H1 (cell line): ENCODE measurements at regions not wholly inside any gene's neighbourhood (a gene's known extent, or its start where the extent isn't known, plus 50 kb on each side); places are given as distances from the start of the nearest gene placed in this dataset.

Source experiments
- CTCF ChIA-PET: fragments of 300-600 bp; sonication (Branson Sonifier 250); formaldehyde crosslinking; loops from one replicate; lab custom pipeline; 2021; ENCODE audit not compliant: partially characterized antibody; lab: Charles Lee
- POLR2A ChIA-PET: fragments of 300-600 bp; sonication (Branson Sonifier 250); formaldehyde crosslinking; loops from one replicate; lab custom pipeline; 2021; ENCODE audit warnings: inconsistent platforms; ENCODE audit not compliant: partially characterized antibody; lab: Charles Lee
- DNase-seq, 2 experiments: peaks; one replicate each; pipeline versions ENCODE4 v3.0.0 to v3.0.0-alpha.2; 2010 to 2022; ENCODE audit warnings: low spot score in 2 of 2, low read depth in 1 of 2, mixed read lengths in 1 of 2
- FAIRE-seq: peaks from 2 replicates; lab custom pipeline; 2011; peaks lifted over from hg19 to GRCh38; lab: Jason Lieb, UNC
- H2AFZ ChIP-seq: 2 replicates; pipeline ENCODE4 v1.8.1; 2012; ENCODE audit warnings: low read length, inconsistent platforms
- H2AK5ac ChIP-seq: 2 replicates; pipeline ENCODE4 v1.6.1; 2013; ENCODE audit warnings: low read depth, low read length
- H2BK120ac ChIP-seq: replicated peaks from 2 replicates; pipeline ENCODE3; 2013; ENCODE audit warnings: low read depth, low read length, inconsistent platforms
- H2BK12ac ChIP-seq: 2 replicates; pipeline ENCODE4 v1.6.1; 2013; ENCODE audit warnings: low read depth, low read length
- H2BK15ac ChIP-seq: 2 replicates; pipeline ENCODE4 v1.6.1; 2013; ENCODE audit warnings: low read length
- H2BK20ac ChIP-seq: 2 replicates; pipeline ENCODE4 v1.6.1; 2013; ENCODE audit warnings: low read length
- H2BK5ac ChIP-seq: 2 replicates; pipeline ENCODE4 v1.6.1; 2013; ENCODE audit warnings: low read depth, low read length
- H3K14ac ChIP-seq: 2 replicates; pipeline ENCODE4 v1.6.1; 2013; ENCODE audit warnings: inconsistent platforms; ENCODE audit not compliant: insufficient read length
- H3K18ac ChIP-seq: 2 replicates; pipeline ENCODE4 v1.6.1; 2013; ENCODE audit warnings: low read length; ENCODE audit errors: extremely low read depth
- H3K23ac ChIP-seq: 2 replicates; pipeline ENCODE4 v1.6.1; 2013; ENCODE audit warnings: inconsistent platforms; ENCODE audit not compliant: insufficient read length
- H3K23me2 ChIP-seq: 2 replicates; pipeline ENCODE4 v1.6.1; 2013; ENCODE audit warnings: low read depth, low read length
- H3K27ac ChIP-seq: 2 replicates; pipeline ENCODE4 v1.6.1; 2011; ENCODE audit warnings: low read depth, low read length, inconsistent platforms
- H3K27me3 ChIP-seq, 4 experiments: replicated peaks in 1 of 4; 1 replicate in 1 of 4; 2 replicates in 3 of 4; pipeline versions ENCODE4 v1.6.1 to v1.8.1; 2011 to 2013; ENCODE audit warnings: low read length in 3 of 4, mild to moderate bottlenecking in 3 of 4, inconsistent platforms in 2 of 4, mixed read lengths in 2 of 4, moderate library complexity in 1 of 4; ENCODE audit not compliant: control insufficient read depth in 3 of 4, insufficient read depth in 3 of 4; ENCODE audit errors: extremely low read depth in 1 of 4
- H3K36me3 ChIP-seq, 4 experiments: 2 replicates each; pipeline versions ENCODE4 v1.6.1 to v1.8.1; 2011 to 2013; ENCODE audit warnings: mild to moderate bottlenecking in 4 of 4, low read length in 3 of 4, moderate library complexity in 2 of 4, control low read depth in 1 of 4, inconsistent platforms in 1 of 4; ENCODE audit not compliant: insufficient read depth in 4 of 4, control insufficient read depth in 2 of 4
- H3K4ac ChIP-seq: replicated peaks from 2 replicates; pipeline ENCODE3; 2013; ENCODE audit warnings: low read length, low read depth, mixed read lengths, inconsistent platforms; ENCODE audit not compliant: insufficient read length
- H3K4me1 ChIP-seq, 4 experiments: replicated peaks in 1 of 4; 1 replicate in 1 of 4; 2 replicates in 3 of 4; pipeline versions ENCODE4 v1.6.1 to v1.8.1; 2011 to 2013; ENCODE audit warnings: low read length in 3 of 4, inconsistent platforms in 2 of 4, mixed read lengths in 1 of 4; ENCODE audit not compliant: insufficient read depth in 4 of 4, control insufficient read depth in 3 of 4
- H3K4me2 ChIP-seq, 2 experiments: 2 replicates each; pipeline versions ENCODE4 v1.6.1 to v1.8.1; 2011 to 2013; ENCODE audit warnings: low read depth in 2 of 2, low read length in 2 of 2, control low read depth in 1 of 2, inconsistent platforms in 1 of 2, mild to moderate bottlenecking in 1 of 2; ENCODE audit not compliant: insufficient read depth in 1 of 2
- H3K4me3 ChIP-seq, 4 experiments: fragments of 200-600, 300-600 bp in 1 of 4; sonication (generic), shearing (Covaris generic), sonication (Bioruptor Twin) in 1 of 4; 2 replicates each; pipeline versions ENCODE4 v1.5.1 to v1.8.1; 2011 to 2016; ENCODE audit warnings: low read length in 4 of 4, low read depth in 3 of 4, control low read depth in 2 of 4, inconsistent platforms in 2 of 4, mild to moderate bottlenecking in 2 of 4, mixed read lengths in 1 of 4, moderate library complexity in 1 of 4; ENCODE audit not compliant: insufficient read depth in 2 of 4; ENCODE audit errors: extremely low read depth in 1 of 4
- H3K56ac ChIP-seq: replicated peaks from 2 replicates; pipeline ENCODE3; 2013; ENCODE audit warnings: low read depth, mild to moderate bottlenecking, mixed read lengths, low read length, inconsistent platforms; ENCODE audit not compliant: insufficient read length
- H3K79me1 ChIP-seq: 2 replicates; pipeline ENCODE4 v1.6.1; 2013; ENCODE audit warnings: low read depth, low read length, control low read depth
- H3K79me2 ChIP-seq, 2 experiments: 2 replicates each; pipeline versions ENCODE4 v1.6.1 to v1.8.1; 2012 to 2013; ENCODE audit warnings: low read length in 2 of 2, mild to moderate bottlenecking in 2 of 2, inconsistent platforms in 1 of 2; ENCODE audit not compliant: insufficient read depth in 2 of 2, control insufficient read depth in 1 of 2
- H3K9ac ChIP-seq, 4 experiments: replicated peaks in 1 of 4; 1 replicate in 1 of 4; 2 replicates in 3 of 4; pipeline versions ENCODE4 v1.6.1 to v1.8.1; 2011 to 2013; ENCODE audit warnings: low read depth in 3 of 4, low read length in 3 of 4, control low read depth in 2 of 4, mild to moderate bottlenecking in 2 of 4, moderate library complexity in 2 of 4, inconsistent platforms in 1 of 4; ENCODE audit errors: extremely low read depth in 1 of 4
- H3K9me3 ChIP-seq, 2 experiments: 2 replicates each; pipeline versions ENCODE4 v1.6.1 to v1.8.1; 2012 to 2013; ENCODE audit warnings: mild to moderate bottlenecking in 2 of 2, moderate library complexity in 2 of 2, control low read depth in 1 of 2, inconsistent platforms in 1 of 2, low read depth in 1 of 2, low read length in 1 of 2, mixed read lengths in 1 of 2; ENCODE audit not compliant: insufficient read depth in 2 of 2
- H4K20me1 ChIP-seq, 2 experiments: replicated peaks in 1 of 2; 2 replicates each; pipeline versions ENCODE3 to v1.8.1; 2011 to 2013; ENCODE audit warnings: inconsistent platforms in 2 of 2, low read length in 2 of 2, mild to moderate bottlenecking in 1 of 2; ENCODE audit not compliant: insufficient read depth in 2 of 2, control insufficient read depth in 1 of 2
- H4K5ac ChIP-seq: 2 replicates; pipeline ENCODE4 v1.6.1; 2013; ENCODE audit warnings: low read length, low read depth, mixed read lengths, inconsistent platforms; ENCODE audit not compliant: insufficient read length
- H4K8ac ChIP-seq: 2 replicates; pipeline ENCODE4 v1.8.0; 2013; ENCODE audit warnings: mild to moderate bottlenecking, moderate library complexity, low read length, inconsistent platforms; ENCODE audit not compliant: insufficient read depth; ENCODE audit errors: extremely low read depth
- H4K91ac ChIP-seq: replicated peaks from 2 replicates; pipeline ENCODE3; 2013; ENCODE audit warnings: low read length, mixed read lengths, inconsistent platforms; ENCODE audit not compliant: insufficient read length
- ASH2L ChIP-seq: fragments of 200-600, 300-600 bp; sonication (generic); IDR thresholded peaks from one replicate; pipeline ENCODE4 v1.7.1; 2017; ENCODE audit warnings: low read length
- BACH1 ChIP-seq: IDR thresholded peaks from 2 replicates; pipeline ENCODE4 v1.6.1; 2012; ENCODE audit warnings: low read length, improper control_type of control experiment
- JUND ChIP-seq: IDR thresholded peaks from 2 replicates; pipeline ENCODE4 v1.6.1; 2011; ENCODE audit warnings: mild to moderate bottlenecking, improper control_type of control experiment, low read length
- KDM1A ChIP-seq: fragments of 200-600, 300-600 bp; sonication (generic); IDR thresholded peaks from 2 replicates; pipeline ENCODE4 v1.7.1; 2016; ENCODE audit warnings: mild to moderate bottlenecking, low read length, borderline replicate concordance
- MAX ChIP-seq: IDR thresholded peaks from 2 replicates; pipeline ENCODE4 v1.6.1; 2012; ENCODE audit warnings: inconsistent platforms
- NANOG ChIP-seq: IDR thresholded peaks from 2 replicates; pipeline ENCODE4 v1.6.1; 2011; ENCODE audit warnings: low read length, low read depth, mild to moderate bottlenecking, inconsistent platforms; ENCODE audit not compliant: insufficient read depth, poor library complexity, severe bottlenecking
- POLR2A ChIP-seq, 2 experiments: IDR thresholded peaks; 1 replicate in 1 of 2; 2 replicates in 1 of 2; pipeline ENCODE4 v1.6.1; 2011; ENCODE audit warnings: low read depth in 2 of 2, low read length in 2 of 2, mild to moderate bottlenecking in 2 of 2; ENCODE audit errors: control extremely low read depth in 1 of 2
- POLR2AphosphoS5 ChIP-seq: IDR thresholded peaks from 2 replicates; pipeline ENCODE4 v1.6.1; 2011; ENCODE audit warnings: low read depth, low read length
- RXRA ChIP-seq: IDR thresholded peaks from 2 replicates; pipeline ENCODE4 v1.6.1; 2011; ENCODE audit warnings: low read depth, mild to moderate bottlenecking, low read length, moderate library complexity; ENCODE audit not compliant: insufficient read depth
- SIN3A ChIP-seq, 2 experiments: IDR thresholded peaks in 1 of 2; conservative IDR thresholded peaks in 1 of 2; 2 replicates each; pipeline ENCODE4 v1.6.1; 2011 to 2012; ENCODE audit warnings: low read length in 2 of 2, improper control_type of control experiment in 1 of 2, low read depth in 1 of 2, mild to moderate bottlenecking in 1 of 2
- SIX5 ChIP-seq: IDR thresholded peaks from 2 replicates; pipeline ENCODE4 v1.6.1; 2011; ENCODE audit warnings: mild to moderate bottlenecking, low read depth, low read length
- SP1 ChIP-seq: IDR thresholded peaks from 2 replicates; pipeline ENCODE4 v1.6.1; 2011; ENCODE audit warnings: low read depth, low read length
- SP2 ChIP-seq: IDR thresholded peaks from 2 replicates; pipeline ENCODE4 v1.6.1; 2012; ENCODE audit warnings: mild to moderate bottlenecking, low read length, inconsistent platforms
- SUZ12 ChIP-seq: fragments of 200-600 bp; sonication (generic); IDR thresholded peaks from 2 replicates; pipeline ENCODE4 v1.6.1; 2012; ENCODE audit warnings: mild to moderate bottlenecking, inconsistent platforms, low read length, moderate library complexity, mixed read lengths
- USF2 ChIP-seq: IDR thresholded peaks from 2 replicates; pipeline ENCODE4 v1.6.1; 2011; ENCODE audit warnings: low read length, improper control_type of control experiment
- WGBS, 2 experiments: shearing (Covaris generic) in 1 of 2; methylation state at CpG; one replicate each; pipeline versions ENCODE4 v1.1.6 to v1.1.7; 2013 to 2015; ENCODE audit warnings: low lambda C conversion rate in 2 of 2, mixed read lengths in 2 of 2, inconsistent platforms in 1 of 2, low coverage in 1 of 2, missing lambda C conversion rate in 1 of 2; ENCODE audit not compliant: insufficient replicate concordance in 2 of 2, insufficient coverage in 1 of 2, insufficient read length in 1 of 2; ENCODE audit errors: extremely low coverage in 1 of 2, missing lambda C conversion rate in 1 of 2; 5-methylcytosine and 5-hydroxymethylcytosine counted together

DNA sequence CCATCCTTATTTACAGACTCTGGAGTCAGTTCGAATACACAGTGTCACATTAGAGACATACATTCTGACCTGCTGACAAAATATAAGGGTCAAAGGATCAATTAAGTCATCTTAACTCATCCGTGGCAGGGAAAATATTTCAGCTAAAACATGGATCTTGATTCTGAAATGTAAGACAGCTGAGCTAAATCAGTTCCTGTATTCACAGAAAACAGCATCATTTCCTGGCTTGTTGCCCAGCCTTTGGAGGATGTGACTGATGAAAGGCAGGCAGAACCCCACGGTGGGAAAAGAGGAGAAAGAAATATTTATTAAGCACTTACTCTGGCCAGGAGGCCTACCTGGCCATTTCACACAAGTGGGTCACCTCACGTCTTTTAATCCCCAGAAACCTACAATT lies 101.9 kb downstream of the GAS2L3 start:
- H2BK5ac ChIP-seq, result no peak overlapping the region
- H4K8ac ChIP-seq, result no peak overlapping the region
- no peak overlapping the region for H4K91ac ChIP-seq
- no peak overlapping the region for H3K56ac ChIP-seq
- no peak overlapping the region for H3K27ac ChIP-seq
- no peaks in the 10 kb centered on the region for H4K20me1 ChIP-seq
- H3K79me2 ChIP-seq, result no peaks in the 10 kb centered on the region
- POLR2A ChIA-PET, result no interaction called here
- H3K4me3 ChIP-seq, result no peak overlapping the region
- no peak for TF ChIP-seq KDM1A
- no peak for TF ChIP-seq RXRA
- TF ChIP-seq BACH1, result no peak
- no peak for TF ChIP-seq SP1
- TF ChIP-seq SIN3A (conservative IDR thresholded peaks at IDR 0.05 in 1 of 2, IDR thresholded peaks at IDR 0.05 in 1 of 2; ENCODE audit: low read depth in 1 of 2, low read length in 2 of 2), result no peak
- TF ChIP-seq ASH2L, result no peak
- no peak for TF ChIP-seq NANOG
- TF ChIP-seq POLR2AphosphoS5, result no peak
- no peak for TF ChIP-seq MAX
- no peak for TF ChIP-seq JUND
- no peak for TF ChIP-seq SIX5
- TF ChIP-seq POLR2A (IDR thresholded peaks at IDR 0.05; ENCODE audit: control extremely low read depth in 1 of 2, low read depth in 2 of 2, low read length in 2 of 2), result no peak
- no peak for TF ChIP-seq SUZ12
- no peak for TF ChIP-seq SP2
- TF ChIP-seq USF2, result no peak
- TF ChIP-seq, all 59 proteins: peak for 0
- no peak overlapping the region for H2AK5ac ChIP-seq
- no peak overlapping the region for H3K23ac ChIP-seq
- H3K23me2 ChIP-seq, result no peaks in the 10 kb centered on the region
- no peaks in the 10 kb centered on the region for H3K27me3 ChIP-seq
- no peak overlapping the region for H4K5ac ChIP-seq
- FAIRE-seq, result no peak
- DNase-seq, result no peak
- H2AFZ ChIP-seq, result no peak overlapping the region
- no peak overlapping the region for H3K14ac ChIP-seq
- H3K79me1 ChIP-seq, result no peaks in the 10 kb centered on the region
- H3K36me3 ChIP-seq, result no peaks in the 10 kb centered on the region
- 89% methylated on average over 4 of the region's 4 CpGs; no CpG with 5 or more reads in 1 of the 2 experiments for WGBS, 2 experiments
- no peaks in the 10 kb centered on the region for H3K4me1 ChIP-seq
- CTCF ChIA-PET, result interaction anchor here (1.0 to 6.5 kb wide), 3 partner anchors 13 to 31 kb away, joined by 3 to 101 read pairs (median 3); no protein-coding TSS in a partner anchor
- H2BK120ac ChIP-seq, result no peak overlapping the region
- H3K9me3 ChIP-seq, result no peaks in the 10 kb centered on the region
- H3K4ac ChIP-seq, result no peak overlapping the region
- H3K4me2 ChIP-seq, result no peak overlapping the region
- H3K18ac ChIP-seq, result no peak overlapping the region
- H2BK20ac ChIP-seq, result no peak overlapping the region
- H2BK15ac ChIP-seq, result no peak overlapping the region
- no peak overlapping the region for H3K9ac ChIP-seq
- H2BK12ac ChIP-seq, result no peak overlapping the region
